Sigmoid colon (tissue), 6 donors: ENCODE measurements at regions not wholly inside any gene's neighbourhood (a gene's known extent, or its start where the extent isn't known, plus 50 kb on each side); places are given as distances from the start of the nearest gene placed in this dataset.
A peak's percentile ranks its signal among the peaks of the same experiment; 100 is the strongest.
"Not testable (repeated sequence)": the region's sequence is repeated elsewhere in the genome, so short reads cannot be mapped to it uniquely, and the experiment has no call there.

Experiments used
- DNase-seq: peaks from one replicate; pipeline ENCODE4 v3.0.0-alpha.2; 2019
- H3K27ac ChIP-seq, 4 donors: fragments of 200-600 bp; sonication (generic); one replicate each; pipeline ENCODE4 v1.5.1; 2016 to 2019; ENCODE audit warnings: mild to moderate bottlenecking in 1 of 4
- H3K27me3 ChIP-seq, 3 donors: fragments of 200-600 bp; sonication (generic); one replicate each; pipeline ENCODE4 v1.5.1; 2019; ENCODE audit warnings: mild to moderate bottlenecking in 1 of 3
- H3K36me3 ChIP-seq, 4 donors: fragments of 200-600 bp; sonication (generic); one replicate each; pipeline ENCODE4 v1.5.1; 2016 to 2019
- H3K4me1 ChIP-seq, 4 donors: fragments of 200-600 bp; sonication (generic); one replicate each; pipeline ENCODE4 v1.5.1; 2017 to 2019
- H3K4me3 ChIP-seq, 4 donors: fragments of 200-600 bp; sonication (generic); one replicate each; pipeline ENCODE4 v1.5.1; 2017 to 2019; ENCODE audit warnings: mild to moderate bottlenecking in 2 of 4, moderate library complexity in 1 of 4
- H3K9me3 ChIP-seq, 4 donors: fragments of 200-600 bp in 3 of 4; sonication (generic) in 3 of 4; one replicate each; pipeline versions ENCODE4 v1.5.1 to v1.6.1; 2013 to 2019
- CTCF ChIP-seq, 4 experiments: fragments of 450-650 bp in 3 of 4; fragments of 200-600 bp in 1 of 4; IDR thresholded peaks; one replicate each; pipeline ENCODE4 v1.5.1; 2016 to 2019; ENCODE audit warnings: antibody characterized with exemption in 4 of 4, mild to moderate bottlenecking in 3 of 4, moderate library complexity in 2 of 4
- EP300 ChIP-seq, 4 donors: sonication (generic); formaldehyde crosslinking; IDR thresholded peaks; one replicate each; pipeline ENCODE4 v1.6.1; 2017; ENCODE audit warnings: antibody characterized with exemption in 4 of 4
- POLR2A ChIP-seq, 2 donors: fragments of 450-650 bp; IDR thresholded peaks; one replicate each; pipeline ENCODE4 v1.6.1; 2016; ENCODE audit warnings: antibody characterized with exemption in 2 of 2, mild to moderate bottlenecking in 2 of 2, moderate library complexity in 2 of 2
- POLR2AphosphoS5 ChIP-seq, 4 donors: sonication (generic); formaldehyde crosslinking; IDR thresholded peaks; one replicate each; pipeline ENCODE4 v1.6.1; 2017; ENCODE audit warnings: antibody characterized with exemption in 4 of 4
- WGBS, 2 donors: extraction: QIAGEN DNeasy Blood & Tissue Kit; methylation state at CpG; one replicate each; pipeline ENCODE4 v1.1.7; 2013; 5-methylcytosine and 5-hydroxymethylcytosine counted together
- intact Hi-C: fragments of 100-400 bp; cut with DNase I; formaldehyde crosslinking; loops from one replicate; pipeline ENCODE4 v1.15.1; 2023
- donor health status: healthy with polysubstance abuse.
- donor health status: healthy.

DNA sequence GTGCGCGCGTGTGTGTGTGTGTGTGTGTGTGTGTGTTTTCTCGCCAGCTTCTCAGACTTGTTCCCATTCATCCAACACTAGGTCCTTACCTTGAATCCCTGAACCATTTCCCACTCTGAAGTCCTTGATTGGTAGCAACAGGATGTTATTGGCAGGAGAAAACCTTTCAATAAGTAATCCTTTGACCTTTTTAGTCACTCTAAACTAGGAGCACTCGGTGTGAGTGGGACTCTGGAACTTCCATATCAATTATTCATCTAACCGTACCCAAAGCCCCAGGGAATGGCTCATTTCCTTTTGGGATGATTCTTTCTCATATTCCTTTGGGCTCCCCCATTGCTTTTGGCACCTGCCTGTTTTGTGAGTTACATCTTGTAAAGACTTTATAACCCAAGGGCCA, 140.2 kb upstream of the SPRED1 start:
- 90% methylated on average over 6 of the region's 6 CpGs for WGBS, 2 donors
- Histone ChIP-seq H3K4me1 (no peaks in the 10 kb centered on the region), H3K27ac (no peak overlapping the region), H3K36me3 (no peaks in the 10 kb centered on the region), H3K4me3 (no peak overlapping the region), H3K27me3 (no peaks in the 10 kb centered on the region), H3K9me3 (no peaks in the 10 kb centered on the region)
- TF ChIP-seq CTCF (IDR thresholded peaks at IDR 0.05) (no peak), POLR2AphosphoS5 (IDR thresholded peaks at IDR 0.05) (no peak), EP300 (IDR thresholded peaks at IDR 0.05) (no peak), POLR2A (IDR thresholded peaks at IDR 0.05) (no peak)
- intact Hi-C loops: no loop called here
- DNase-seq: no peak

DNA sequence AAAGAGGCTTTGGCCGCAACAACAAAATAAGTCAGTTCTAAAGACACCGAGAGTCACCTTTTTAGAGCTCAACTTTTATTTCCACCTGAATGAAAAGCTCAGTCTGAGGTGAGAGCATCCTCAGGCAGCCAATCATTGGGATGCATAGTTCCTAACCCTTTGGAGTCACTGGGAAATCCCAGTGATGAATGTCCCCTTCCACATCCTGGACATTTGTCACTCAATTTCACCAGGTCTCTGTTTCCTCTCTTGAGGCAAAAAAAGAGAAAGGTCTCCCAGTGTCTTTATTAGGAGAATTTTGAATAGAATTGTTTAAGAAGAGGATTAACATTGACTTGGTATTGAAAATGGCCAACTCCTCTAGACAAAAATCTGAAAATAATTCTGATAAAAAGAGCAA, 137.5 kb upstream of the SPRED1 start:
- no peaks in the 10 kb centered on the region for H3K27me3 ChIP-seq
- intact Hi-C loops: no loop called here
- H3K36me3 ChIP-seq: no peaks in the 10 kb centered on the region
- no peak overlapping the region for H3K27ac ChIP-seq
- H3K4me1 ChIP-seq: no peaks in the 10 kb centered on the region
- TF ChIP-seq POLR2AphosphoS5 (IDR thresholded peaks at IDR 0.05): no peak
- no peak for TF ChIP-seq CTCF (IDR thresholded peaks at IDR 0.05)
- TF ChIP-seq POLR2A (IDR thresholded peaks at IDR 0.05): no peak
- TF ChIP-seq EP300 (IDR thresholded peaks at IDR 0.05): no peak
- DNase-seq: no peak
- H3K4me3 ChIP-seq: no peak overlapping the region
- no peaks in the 10 kb centered on the region for H3K9me3 ChIP-seq
- WGBS, 2 donors: 96 to 98% methylated on average over 2 of the region's 2 CpGs

DNA sequence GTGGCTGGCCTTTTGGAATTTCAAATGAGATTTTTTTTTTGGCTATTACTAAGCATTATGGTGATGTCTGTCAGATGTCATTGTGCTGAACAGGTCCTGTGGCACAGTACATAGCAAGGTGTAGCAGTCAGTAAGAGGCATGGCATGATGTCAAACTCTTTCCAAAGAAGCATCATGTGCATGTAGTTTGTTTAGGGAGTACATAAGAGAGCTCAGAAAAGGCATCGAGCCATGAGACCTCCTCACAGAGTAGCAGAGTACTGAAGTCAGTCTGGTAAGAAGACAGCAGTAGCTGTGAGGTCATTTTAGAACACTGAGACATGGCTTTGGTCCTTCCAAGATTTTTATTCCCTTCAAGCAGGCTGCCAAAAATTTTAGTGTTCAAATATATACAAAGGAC, 134.9 kb upstream of the SPRED1 start:
- no peaks in the 10 kb centered on the region for H3K27me3 ChIP-seq
- intact Hi-C loops: no loop called here
- no peak for DNase-seq
- H3K9me3 ChIP-seq: no peaks in the 10 kb centered on the region
- no peaks in the 10 kb centered on the region for H3K4me1 ChIP-seq
- H3K27ac ChIP-seq: no peak overlapping the region
- 82 to 88% methylated on average over 1 of the region's 1 CpG for WGBS, 2 donors
- no peak overlapping the region for H3K4me3 ChIP-seq
- TF ChIP-seq POLR2AphosphoS5 (IDR thresholded peaks at IDR 0.05): no peak
- H3K36me3 ChIP-seq: no peaks in the 10 kb centered on the region

DNA sequence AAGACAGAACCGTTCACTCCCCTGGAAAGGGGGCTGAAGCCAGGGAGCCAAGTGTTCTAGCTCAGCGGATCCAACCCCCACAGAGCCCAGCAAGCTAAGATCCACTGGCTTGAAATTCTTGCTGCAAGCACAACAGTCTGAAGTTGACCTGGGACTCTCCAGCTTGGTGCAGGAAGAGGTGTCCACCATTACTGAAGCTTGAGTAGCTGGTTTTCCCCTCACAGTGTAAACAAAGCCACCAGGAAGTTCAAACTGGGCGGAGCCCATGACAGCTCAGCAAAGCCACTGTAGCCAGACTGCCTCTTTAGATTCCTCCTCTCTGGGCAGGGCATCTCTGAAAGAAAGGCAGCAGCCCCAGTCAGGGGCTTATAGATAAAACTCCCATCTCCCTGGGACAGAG, 132.8 kb upstream of the SPRED1 start:
- 70 to 85% methylated on average over 3 of the region's 3 CpGs for WGBS, 2 donors
- intact Hi-C loops, H3K27ac ChIP-seq, H3K27me3 ChIP-seq, DNase-seq, H3K9me3 ChIP-seq, H3K4me1 ChIP-seq, H3K4me3 ChIP-seq, H3K36me3 ChIP-seq: not testable (repeated sequence)

DNA sequence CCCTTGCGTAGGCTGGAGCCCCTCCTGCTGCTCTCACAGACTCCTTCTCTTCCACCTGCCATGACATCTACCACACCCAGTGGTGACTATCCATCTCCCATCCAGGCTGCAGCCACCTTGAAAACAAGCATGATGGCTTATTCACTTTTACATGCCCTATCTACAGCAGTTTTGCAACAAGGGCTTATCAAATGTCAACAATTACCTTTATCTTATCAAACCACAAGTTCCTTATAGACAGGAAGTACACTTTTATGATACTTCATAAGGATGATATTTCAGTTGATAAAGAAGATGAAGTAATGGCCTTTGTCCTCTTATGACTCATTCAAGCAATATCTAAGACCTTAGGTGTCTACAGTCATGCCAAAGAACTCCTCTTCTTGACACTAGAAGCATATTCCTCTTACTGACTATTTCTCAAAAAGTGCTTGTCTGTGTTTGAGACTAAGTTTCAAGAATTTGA, 125.3 kb upstream of the SPRED1 start:
- TF ChIP-seq POLR2AphosphoS5 (IDR thresholded peaks at IDR 0.05) (no peak), EP300 (IDR thresholded peaks at IDR 0.05) (no peak), POLR2A (IDR thresholded peaks at IDR 0.05) (no peak), CTCF (IDR thresholded peaks at IDR 0.05) (no peak)
- Histone ChIP-seq H3K4me3 (no peak overlapping the region), H3K4me1 (peaks cover 0 to 29% (median 17%) of the 10 kb centered on the region in 4 donors), H3K9me3 (no peaks in the 10 kb centered on the region), H3K36me3 (no peaks in the 10 kb centered on the region), H3K27ac (no peak overlapping the region), H3K27me3 (no peaks in the 10 kb centered on the region)
- no peak for DNase-seq
- intact Hi-C loops: no loop called here
- WGBS, 2 donors: 18 to 74% methylated on average over 1 of the region's 1 CpG

GRCh38 chr15:38128341-38128781, 124.3 kb upstream of the SPRED1 start:
- TF ChIP-seq EP300 (IDR thresholded peaks at IDR 0.05) (no peak), CTCF (IDR thresholded peaks at IDR 0.05) (no peak), POLR2AphosphoS5 (IDR thresholded peaks at IDR 0.05) (peak in 1 of 4 donors; percentile 40)
- intact Hi-C loops: no loop called here
- no peak for DNase-seq

More at GRCh38 chr15:38128341-38128781, 124.3 kb upstream of the SPRED1 start:
- no peaks in the 10 kb centered on the region for H3K27me3 ChIP-seq
- peak overlapping the region; percentile 72 to 85 (median 80) for H3K27ac ChIP-seq
- no peak overlapping the region for H3K4me3 ChIP-seq
- H3K4me1 ChIP-seq: peaks cover 0 to 29% (median 17%) of the 10 kb centered on the region in 4 donors
- H3K9me3 ChIP-seq: no peaks in the 10 kb centered on the region
- whole genome bisulfite sequencing, 2 donors: 67 to 78% methylated on average over 3 of the region's 3 CpGs
- no peaks in the 10 kb centered on the region for H3K36me3 ChIP-seq
